ENCODE measurements at regions not wholly inside any gene's neighbourhood (a gene's known extent, or its start where the extent isn't known, plus 50 kb on each side); places are given as distances from the start of the nearest gene placed in this dataset.

GRCh38 chr9:92173318-92173717, 58.1 kb upstream of the SPTLC1 start:
- H3K27me3 ChIP-seq, result no peaks in the 10 kb centered on the region
- H3K36me3 ChIP-seq, result no peaks in the 10 kb centered on the region
- no peak overlapping the region for H3K4me3 ChIP-seq
- peaks cover 3% of the 10 kb centered on the region; the same call in 1 of the 2 replicates for H3K9me3 ChIP-seq
- no peak for DNase-seq

GRCh38 chr9:92171822-92172221, 56.6 kb upstream of the SPTLC1 start:
- Histone ChIP-seq H3K27me3 (no peaks in the 10 kb centered on the region), H3K9me3 (peaks cover 3% of the 10 kb centered on the region; the same call in 1 of the 2 replicates), H3K36me3 (no peaks in the 10 kb centered on the region), H3K4me3 (no peak overlapping the region)
- DNase-seq, result no peak

- Histone ChIP-seq H3K36me3 (no peaks in the 10 kb centered on the region), H3K4me3 (no peak overlapping the region), H3K27me3 (no peaks in the 10 kb centered on the region), H3K9me3 (peaks cover 3% of the 10 kb centered on the region; the same call in 1 of the 2 replicates)
- no peak for DNase-seq
Observed at GRCh38 chr9:92171281-92171680, 56.1 kb upstream of the SPTLC1 start.

- no peaks in the 10 kb centered on the region for H3K27me3 ChIP-seq
- H3K4me3 ChIP-seq, result no peak overlapping the region
- H3K36me3 ChIP-seq, result no peaks in the 10 kb centered on the region
- peaks cover 3% of the 10 kb centered on the region; the same call in 1 of the 2 replicates for H3K9me3 ChIP-seq
- DNase-seq, result no peak
Observed at GRCh38 chr9:92170848-92171247, 55.6 kb upstream of the SPTLC1 start.

GRCh38 chr9:92165484-92165883, 50.3 kb upstream of the SPTLC1 start:
- no peaks in the 10 kb centered on the region for H3K27me3 ChIP-seq
- no peak overlapping the region for H3K4me3 ChIP-seq
- H3K36me3 ChIP-seq, result no peaks in the 10 kb centered on the region
- no peak for DNase-seq
- no peaks in the 10 kb centered on the region for H3K9me3 ChIP-seq

Data from MG63 (cell line).